PC-9 (cell line): ENCODE measurements at regions not wholly inside any gene's neighbourhood (a gene's known extent, or its start where the extent isn't known, plus 50 kb on each side); places are given as distances from the start of the nearest gene placed in this dataset.

ENCODE experiments used
- BruUV-seq: library from RNA; stranded (reverse); fragments of 400-500 nt; replicated peaks from 2 replicates; lab custom pipeline; 2021; lab: Mats Ljungman, UMichigan
- CTCF ChIA-PET: fragments of 300-600 bp; sonication (Branson Sonifier 250); formaldehyde crosslinking; loops from one replicate; lab custom pipeline; 2022; ENCODE audit warnings: antibody characterized with exemption; lab: Charles Lee
- POLR2A ChIA-PET: fragments of 300-600 bp; sonication (Branson Sonifier 250); formaldehyde crosslinking; loops from one replicate; lab custom pipeline; 2022; ENCODE audit warnings: antibody characterized with exemption; ENCODE audit not compliant: unreplicated experiment; lab: Charles Lee
- DNase-seq, 2 experiments: peaks; one replicate each; pipeline versions ENCODE4 v3.0.0 to v3.0.0-alpha.2; 2015 to 2022; ENCODE audit warnings: mixed read lengths in 1 of 2
- H2AFZ ChIP-seq: fragments of 200-600 bp; sonication (generic); 2 replicates; pipeline ENCODE4 v1.8.1; 2017; ENCODE audit warnings: antibody characterized with exemption
- H3F3A ChIP-seq: fragments of 200-600 bp; sonication (generic); 2 replicates; pipeline ENCODE4 v1.8.1; 2017; ENCODE audit warnings: antibody characterized with exemption, mild to moderate bottlenecking, low read depth; ENCODE audit not compliant: insufficient read depth
- H3K27ac ChIP-seq: fragments of 200-600 bp; sonication (generic); 2 replicates; pipeline ENCODE4 v1.6.1; 2016; ENCODE audit warnings: mixed run types
- H3K27me3 ChIP-seq: fragments of 200-600 bp; sonication (generic); 2 replicates; pipeline ENCODE4 v1.6.1; 2016; ENCODE audit warnings: low read depth, mixed run types; ENCODE audit not compliant: insufficient read depth
- H3K36me3 ChIP-seq: fragments of 200-600 bp; sonication (generic); 2 replicates; pipeline ENCODE4 v1.6.1; 2016; ENCODE audit warnings: low read depth, mixed run types
- H3K4me1 ChIP-seq: fragments of 200-600 bp; sonication (generic); replicated peaks from 2 replicates; pipeline ENCODE4 v1.6.1; 2016; ENCODE audit warnings: mixed run types; ENCODE audit not compliant: insufficient read depth
- H3K4me2 ChIP-seq: fragments of 200-600 bp; sonication (generic); 2 replicates; pipeline ENCODE4 v1.6.1; 2017; ENCODE audit warnings: mixed run types
- H3K4me3 ChIP-seq: fragments of 200-600 bp; sonication (generic); 2 replicates; pipeline ENCODE4 v1.6.1; 2016; ENCODE audit warnings: mixed run types
- H3K79me2 ChIP-seq: fragments of 200-600 bp; sonication (generic); 2 replicates; pipeline ENCODE4 v1.6.1; 2017; ENCODE audit warnings: low read depth, mixed run types
- H3K9me2 ChIP-seq: fragments of 200-600 bp; sonication (generic); 2 replicates; pipeline ENCODE4 v1.8.1; 2017; ENCODE audit warnings: mild to moderate bottlenecking; ENCODE audit not compliant: insufficient read depth
- H3K9me3 ChIP-seq: fragments of 200-600 bp; sonication (generic); 2 replicates; pipeline ENCODE4 v1.8.1; 2016; ENCODE audit warnings: low read depth; ENCODE audit not compliant: insufficient read depth
- H4K20me1 ChIP-seq: fragments of 200-600 bp; sonication (generic); 2 replicates; pipeline ENCODE4 v1.8.1; 2017; ENCODE audit not compliant: insufficient read depth
- CTCF ChIP-seq: fragments of 200-600 bp; sonication (generic); conservative IDR thresholded peaks from 2 replicates; pipeline ENCODE4 v1.6.1; 2017; ENCODE audit warnings: mixed run types, antibody characterized with exemption, mild to moderate bottlenecking, moderate library complexity
- EZH2 ChIP-seq: fragments of 200-600 bp; sonication (generic); IDR thresholded peaks from 2 replicates; pipeline ENCODE4 v1.8.0; 2017; ENCODE audit warnings: antibody characterized with exemption, low read depth
- intact Hi-C: fragments of 100-400 bp; cut with micrococcal nuclease; formaldehyde crosslinking; loops from one replicate; pipeline ENCODE4 v1.10.0; 2022; ENCODE audit not compliant: unreplicated experiment

DNA sequence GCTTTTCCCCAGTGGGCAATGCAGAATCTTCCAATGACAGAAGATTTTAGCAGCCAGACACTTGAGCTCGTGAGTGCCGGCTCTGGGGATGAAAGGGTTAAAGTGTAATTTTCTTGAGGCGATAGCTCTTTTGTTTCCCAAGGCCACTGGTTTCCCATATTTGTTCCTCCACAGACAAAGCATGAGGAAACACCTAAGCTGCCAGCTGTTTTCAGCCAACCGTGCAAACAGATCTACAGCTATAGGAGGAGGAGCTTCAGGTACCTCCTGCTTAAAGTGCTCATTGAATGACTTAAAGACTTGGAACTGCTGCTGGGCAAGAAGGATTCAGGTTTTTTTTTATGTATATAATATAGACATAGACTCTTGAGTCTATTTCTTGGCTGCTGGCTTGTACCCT is 1311.5 kb downstream of the TMEM121 start:
- POLR2A ChIA-PET: no interaction called here
- Histone ChIP-seq H3K4me2 (no peak overlapping the region), H3K9me3 (no peaks in the 10 kb centered on the region), H3F3A (no peaks in the 10 kb centered on the region), H3K4me1 (no peaks in the 10 kb centered on the region), H3K27me3 (peaks cover 20% of the 10 kb centered on the region; the same call in 1 of the 2 replicates), H4K20me1 (no peaks in the 10 kb centered on the region), H3K27ac (no peak overlapping the region), H2AFZ (no peak overlapping the region), H3K36me3 (no peaks in the 10 kb centered on the region), H3K4me3 (no peak overlapping the region), H3K9me2 (no peaks in the 10 kb centered on the region), H3K79me2 (no peaks in the 10 kb centered on the region)
- CTCF ChIA-PET: no interaction called here
- BruUV-seq: no TSS peak
- TF ChIP-seq EZH2 (no peak), CTCF (no peak)
- intact Hi-C loops: no loop called here
- no peak for DNase-seq

GRCh38 chr14:106838991-106839769 is 1312.8 kb downstream of the TMEM121 start:
- Histone ChIP-seq H3K27me3 (peaks cover 20% of the 10 kb centered on the region; the same call in 1 of the 2 replicates), H3K9me2 (no peaks in the 10 kb centered on the region), H3K36me3 (no peaks in the 10 kb centered on the region), H3F3A (no peaks in the 10 kb centered on the region), H4K20me1 (no peaks in the 10 kb centered on the region), H3K4me1 (no peaks in the 10 kb centered on the region), H3K4me2 (no peak overlapping the region), H2AFZ (no peak overlapping the region), H3K4me3 (no peak overlapping the region), H3K9me3 (no peaks in the 10 kb centered on the region), H3K79me2 (no peaks in the 10 kb centered on the region), H3K27ac (no peak overlapping the region)
- ChIA-PET POLR2A (no interaction called here), CTCF (no interaction called here)
- intact Hi-C loops: no loop called here
- no TSS peak for BruUV-seq
- TF ChIP-seq EZH2 (no peak), CTCF (no peak)
- no peak for DNase-seq

GRCh38 chr14:106840258-106840657 is 1313.9 kb downstream of the TMEM121 start:
- Histone ChIP-seq H3K4me2 (no peak overlapping the region), H4K20me1 (no peaks in the 10 kb centered on the region), H3K79me2 (no peaks in the 10 kb centered on the region), H3K4me3 (no peak overlapping the region), H2AFZ (no peak overlapping the region), H3K4me1 (no peaks in the 10 kb centered on the region; the same call in 1 of the 2 replicates), H3K27ac (no peak overlapping the region), H3F3A (no peaks in the 10 kb centered on the region), H3K9me3 (no peaks in the 10 kb centered on the region), H3K36me3 (no peaks in the 10 kb centered on the region), H3K9me2 (no peaks in the 10 kb centered on the region), H3K27me3 (peaks cover 24% of the 10 kb centered on the region; the same call in 1 of the 2 replicates)
- no TSS peak for BruUV-seq
- TF ChIP-seq CTCF (no peak), EZH2 (no peak)
- ChIA-PET CTCF (no interaction called here), POLR2A (no interaction called here)
- no peak for DNase-seq
- intact Hi-C loops: no loop called here
